HL-60 (cell line): ENCODE measurements at regions not wholly inside any gene's neighbourhood (a gene's known extent, or its start where the extent isn't known, plus 50 kb on each side); places are given as distances from the start of the nearest gene placed in this dataset.

Source experiments
- DNase-seq, 2 experiments: peaks; one replicate each; pipeline ENCODE4 v3.0.0-alpha.2; 2010 to 2020; ENCODE audit warnings: low read depth in 1 of 2, low spot score in 1 of 2
- H3K27ac ChIP-seq: fragments of 250-450 bp; sonication (Bioruptor Pico); replicated peaks from 2 replicates; pipeline ENCODE4 v1.5.1; 2020; ENCODE audit warnings: mild to moderate bottlenecking, moderate library complexity
- H3K27me3 ChIP-seq: fragments of 250-450 bp; sonication (Bioruptor Pico); 2 replicates; pipeline ENCODE4 v1.5.1; 2021; ENCODE audit warnings: mild to moderate bottlenecking, moderate library complexity; ENCODE audit not compliant: insufficient read depth, poor library complexity, severe bottlenecking
- H3K4me3 ChIP-seq: replicated peaks from 2 replicates; pipeline ENCODE4 v1.5.1; 2011; ENCODE audit warnings: mild to moderate bottlenecking, control low read depth, low read length; ENCODE audit not compliant: insufficient read depth
- GABPA ChIP-seq: IDR thresholded peaks from 2 replicates; pipeline ENCODE4 v1.6.1; 2012; ENCODE audit warnings: low read depth
- POLR2AphosphoS5 ChIP-seq: IDR thresholded peaks from 2 replicates; pipeline ENCODE4 v1.6.1; 2012; ENCODE audit warnings: low read depth
- SPI1 ChIP-seq: IDR thresholded peaks from 2 replicates; pipeline ENCODE4 v1.6.1; 2012; ENCODE audit warnings: low read depth, mild to moderate bottlenecking, borderline replicate concordance
- TF ChIP-seq, protein P1 (sequence below): IDR thresholded peaks from 2 replicates; pipeline ENCODE4 v1.6.1; 2012; ENCODE audit warnings: low read depth; ENCODE audit not compliant: insufficient replicate concordance
- TF ChIP-seq, protein P2 (sequence below): IDR thresholded peaks from one replicate; pipeline ENCODE4 v1.5.1; 2011; ENCODE audit warnings: low read length, control low read depth, inconsistent platforms; ENCODE audit not compliant: insufficient read depth

DNA sequence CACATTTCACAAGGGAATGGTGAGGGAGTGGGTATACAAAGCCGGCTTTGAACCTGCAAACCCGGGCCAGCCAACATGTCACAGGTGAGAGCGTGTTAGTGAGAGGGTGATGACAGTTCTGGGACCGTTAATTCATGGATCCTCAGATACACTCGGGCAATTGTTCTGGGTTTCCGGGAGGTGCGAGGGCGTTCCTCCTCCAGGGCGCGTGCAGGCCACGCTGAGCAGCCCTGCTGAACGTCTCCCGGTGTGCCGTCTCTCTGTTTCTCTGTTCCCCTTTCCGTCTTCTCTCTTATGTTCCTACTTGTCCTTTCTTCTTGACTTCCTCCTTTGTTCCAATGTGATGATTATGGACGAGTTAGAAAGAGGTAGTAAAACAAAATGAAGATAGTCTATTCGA, 130.0 kb upstream of the GMDS start:
- Histone ChIP-seq H3K27ac (no peak overlapping the region), H3K27me3 (no peaks in the 10 kb centered on the region), H3K4me3 (no peak overlapping the region)
- peak; percentile 86 for TF ChIP-seq SPI1
- TF ChIP-seq POLR2AphosphoS5: no peak
- TF ChIP-seq, protein P1, sequence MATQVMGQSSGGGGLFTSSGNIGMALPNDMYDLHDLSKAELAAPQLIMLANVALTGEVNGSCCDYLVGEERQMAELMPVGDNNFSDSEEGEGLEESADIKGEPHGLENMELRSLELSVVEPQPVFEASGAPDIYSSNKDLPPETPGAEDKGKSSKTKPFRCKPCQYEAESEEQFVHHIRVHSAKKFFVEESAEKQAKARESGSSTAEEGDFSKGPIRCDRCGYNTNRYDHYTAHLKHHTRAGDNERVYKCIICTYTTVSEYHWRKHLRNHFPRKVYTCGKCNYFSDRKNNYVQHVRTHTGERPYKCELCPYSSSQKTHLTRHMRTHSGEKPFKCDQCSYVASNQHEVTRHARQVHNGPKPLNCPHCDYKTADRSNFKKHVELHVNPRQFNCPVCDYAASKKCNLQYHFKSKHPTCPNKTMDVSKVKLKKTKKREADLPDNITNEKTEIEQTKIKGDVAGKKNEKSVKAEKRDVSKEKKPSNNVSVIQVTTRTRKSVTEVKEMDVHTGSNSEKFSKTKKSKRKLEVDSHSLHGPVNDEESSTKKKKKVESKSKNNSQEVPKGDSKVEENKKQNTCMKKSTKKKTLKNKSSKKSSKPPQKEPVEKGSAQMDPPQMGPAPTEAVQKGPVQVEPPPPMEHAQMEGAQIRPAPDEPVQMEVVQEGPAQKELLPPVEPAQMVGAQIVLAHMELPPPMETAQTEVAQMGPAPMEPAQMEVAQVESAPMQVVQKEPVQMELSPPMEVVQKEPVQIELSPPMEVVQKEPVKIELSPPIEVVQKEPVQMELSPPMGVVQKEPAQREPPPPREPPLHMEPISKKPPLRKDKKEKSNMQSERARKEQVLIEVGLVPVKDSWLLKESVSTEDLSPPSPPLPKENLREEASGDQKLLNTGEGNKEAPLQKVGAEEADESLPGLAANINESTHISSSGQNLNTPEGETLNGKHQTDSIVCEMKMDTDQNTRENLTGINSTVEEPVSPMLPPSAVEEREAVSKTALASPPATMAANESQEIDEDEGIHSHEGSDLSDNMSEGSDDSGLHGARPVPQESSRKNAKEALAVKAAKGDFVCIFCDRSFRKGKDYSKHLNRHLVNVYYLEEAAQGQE: no peak
- no peak for TF ChIP-seq GABPA
- DNase-seq: peak in 1 of 2 experiments; percentile 13

DNA sequence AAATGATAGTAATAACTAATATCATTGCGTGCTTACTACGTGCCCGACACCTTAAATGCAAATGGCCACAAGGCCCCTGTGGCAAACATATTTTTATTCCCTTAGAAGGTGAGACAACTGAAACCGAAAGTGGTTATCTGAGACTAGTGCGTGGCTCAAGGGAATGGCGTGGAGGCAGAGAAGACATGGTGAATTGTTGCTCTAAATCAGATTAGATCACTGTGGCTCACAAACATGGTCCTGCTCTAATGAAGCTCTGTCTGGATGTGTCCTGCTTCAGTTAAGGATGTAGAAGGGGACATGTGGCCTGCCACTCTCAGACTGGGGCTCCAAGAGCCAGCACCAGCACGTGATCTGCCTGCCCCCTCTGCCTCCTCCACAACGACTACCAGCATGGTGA, 124.2 kb upstream of the GMDS start:
- DNase-seq: no peak
- no peak overlapping the region for H3K4me3 ChIP-seq

DNA sequence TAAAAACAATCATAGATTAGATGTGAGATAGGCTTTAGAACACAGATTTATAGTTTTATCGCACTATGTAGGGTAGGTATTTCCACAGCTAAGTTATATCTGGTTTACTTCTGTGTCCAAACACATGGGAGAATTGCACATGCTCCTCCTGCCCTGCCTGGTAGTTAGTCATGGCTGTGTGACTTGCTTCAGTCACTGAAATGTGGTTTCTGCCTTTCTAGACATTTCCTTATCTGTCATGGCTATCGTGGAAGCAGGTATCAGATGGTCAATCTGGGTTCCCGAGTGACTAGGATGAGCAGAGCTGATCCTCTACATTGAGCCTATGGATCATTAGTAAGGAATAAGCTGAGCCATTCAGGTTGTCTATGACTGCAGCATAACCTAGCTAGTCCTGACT, 117.8 kb upstream of the GMDS start:
- Histone ChIP-seq H3K27ac (no peak overlapping the region), H3K4me3 (no peak overlapping the region), H3K27me3 (no peaks in the 10 kb centered on the region)
- TF ChIP-seq POLR2AphosphoS5: no peak
- TF ChIP-seq, protein P1: no peak
- TF ChIP-seq SPI1: no peak
- TF ChIP-seq GABPA: no peak
- TF ChIP-seq, protein P2, sequence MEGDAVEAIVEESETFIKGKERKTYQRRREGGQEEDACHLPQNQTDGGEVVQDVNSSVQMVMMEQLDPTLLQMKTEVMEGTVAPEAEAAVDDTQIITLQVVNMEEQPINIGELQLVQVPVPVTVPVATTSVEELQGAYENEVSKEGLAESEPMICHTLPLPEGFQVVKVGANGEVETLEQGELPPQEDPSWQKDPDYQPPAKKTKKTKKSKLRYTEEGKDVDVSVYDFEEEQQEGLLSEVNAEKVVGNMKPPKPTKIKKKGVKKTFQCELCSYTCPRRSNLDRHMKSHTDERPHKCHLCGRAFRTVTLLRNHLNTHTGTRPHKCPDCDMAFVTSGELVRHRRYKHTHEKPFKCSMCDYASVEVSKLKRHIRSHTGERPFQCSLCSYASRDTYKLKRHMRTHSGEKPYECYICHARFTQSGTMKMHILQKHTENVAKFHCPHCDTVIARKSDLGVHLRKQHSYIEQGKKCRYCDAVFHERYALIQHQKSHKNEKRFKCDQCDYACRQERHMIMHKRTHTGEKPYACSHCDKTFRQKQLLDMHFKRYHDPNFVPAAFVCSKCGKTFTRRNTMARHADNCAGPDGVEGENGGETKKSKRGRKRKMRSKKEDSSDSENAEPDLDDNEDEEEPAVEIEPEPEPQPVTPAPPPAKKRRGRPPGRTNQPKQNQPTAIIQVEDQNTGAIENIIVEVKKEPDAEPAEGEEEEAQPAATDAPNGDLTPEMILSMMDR: no peak
- DNase-seq: no peak

More for the DNA sequence above, 124.2 kb upstream of the GMDS start:
- Histone ChIP-seq H3K27me3 (no peaks in the 10 kb centered on the region), H3K27ac (no peak overlapping the region)
- TF ChIP-seq, protein P1: no peak

DNA sequence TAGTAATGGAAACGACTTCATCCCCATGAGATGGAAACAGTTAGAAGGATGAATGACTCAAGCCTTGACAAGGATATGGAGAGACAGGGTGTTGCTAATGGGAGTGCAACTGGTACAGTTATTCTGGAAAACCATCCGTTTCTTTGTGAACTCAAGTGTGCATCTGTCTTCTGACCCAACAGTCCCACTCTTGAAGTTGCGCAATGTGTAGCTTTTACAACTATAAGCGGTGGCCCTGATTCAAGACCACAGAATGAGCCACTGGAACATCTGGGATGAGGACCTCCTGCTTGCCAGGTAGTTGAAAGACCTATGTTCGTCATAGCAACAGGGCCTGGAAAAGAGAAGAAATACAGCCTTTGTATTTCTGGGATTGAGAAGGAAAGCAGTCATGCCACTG, 115.8 kb upstream of the GMDS start:
- Histone ChIP-seq H3K4me3 (no peak overlapping the region), H3K27ac (no peak overlapping the region), H3K27me3 (no peaks in the 10 kb centered on the region)
- no peak for DNase-seq
- TF ChIP-seq POLR2AphosphoS5 (no peak), GABPA (no peak)
- TF ChIP-seq, protein P1: no peak
